Lung (tissue), 11 donors: ENCODE measurements at regions not wholly inside any gene's neighbourhood (a gene's known extent, or its start where the extent isn't known, plus 50 kb on each side); places are given as distances from the start of the nearest gene placed in this dataset.

ENCODE experiments used
- ATAC-seq: fragments of 200-7000 bp; cut with Tn5 transposase; one replicate; pipeline ENCODE4 v1.9.1; 2020; ENCODE audit warnings: moderate number of reproducible peaks; ENCODE audit not compliant: insufficient read depth, low FRiP score
- DNase-seq, 3 donors: peaks; one replicate each; pipeline ENCODE4 v3.0.0-alpha.2; 2013 to 2017
- H3K27ac ChIP-seq, 2 donors: one replicate each; pipeline ENCODE4 v1.5.1; 2013; ENCODE audit warnings: mild to moderate bottlenecking in 2 of 2, moderate library complexity in 2 of 2, control low read depth in 1 of 2, inconsistent platforms in 1 of 2, low read depth in 1 of 2, low read length in 1 of 2
- H3K27me3 ChIP-seq, 3 donors: one replicate each; pipeline ENCODE4 v1.5.1; 2013; ENCODE audit warnings: low read length in 2 of 3; ENCODE audit not compliant: control insufficient read depth in 3 of 3, insufficient read depth in 3 of 3
- H3K36me3 ChIP-seq, 4 donors: one replicate each; pipeline ENCODE4 v1.5.1; 2013; ENCODE audit warnings: low read length in 4 of 4, mild to moderate bottlenecking in 1 of 4, moderate library complexity in 1 of 4; ENCODE audit not compliant: control insufficient read depth in 4 of 4, insufficient read depth in 4 of 4
- H3K4me1 ChIP-seq, 5 donors: one replicate each; pipeline ENCODE4 v1.5.1; 2013; ENCODE audit warnings: low read length in 5 of 5, mild to moderate bottlenecking in 2 of 5, moderate library complexity in 1 of 5; ENCODE audit not compliant: control insufficient read depth in 5 of 5, insufficient read depth in 5 of 5
- H3K4me3 ChIP-seq: one replicate; pipeline ENCODE4 v1.5.1; 2013; ENCODE audit warnings: mild to moderate bottlenecking, control low read depth, moderate library complexity
- H3K9ac ChIP-seq, 2 donors: one replicate each; pipeline ENCODE4 v1.5.1; 2013; ENCODE audit warnings: low read length in 2 of 2, control low read depth in 1 of 2; ENCODE audit not compliant: insufficient read depth in 1 of 2
- H3K9me3 ChIP-seq, 4 donors: one replicate each; pipeline ENCODE4 v1.5.1; 2013; ENCODE audit warnings: low read length in 3 of 4, mild to moderate bottlenecking in 1 of 4, moderate library complexity in 1 of 4; ENCODE audit not compliant: control insufficient read depth in 4 of 4, insufficient read depth in 3 of 4
- WGBS, 2 donors: extraction: QIAGEN DNeasy Blood & Tissue Kit; methylation state at CpG; one replicate each; pipeline ENCODE4 v1.1.7; 2013; 5-methylcytosine and 5-hydroxymethylcytosine counted together
- TF ChIP-seq, protein P1 (sequence below): IDR thresholded peaks from 2 replicates; pipeline ENCODE4 v1.5.1; 2012; ENCODE audit warnings: mild to moderate bottlenecking; ENCODE audit errors: control extremely low read depth, extremely low read depth
- donor health status: control.
- donor health status: control.
- donor health status: Bipolar disorder and iron deficiency.
- donor health status: healthy.
- donor health status: DM: yes; HTN: yes; CAD: no.

DNA sequence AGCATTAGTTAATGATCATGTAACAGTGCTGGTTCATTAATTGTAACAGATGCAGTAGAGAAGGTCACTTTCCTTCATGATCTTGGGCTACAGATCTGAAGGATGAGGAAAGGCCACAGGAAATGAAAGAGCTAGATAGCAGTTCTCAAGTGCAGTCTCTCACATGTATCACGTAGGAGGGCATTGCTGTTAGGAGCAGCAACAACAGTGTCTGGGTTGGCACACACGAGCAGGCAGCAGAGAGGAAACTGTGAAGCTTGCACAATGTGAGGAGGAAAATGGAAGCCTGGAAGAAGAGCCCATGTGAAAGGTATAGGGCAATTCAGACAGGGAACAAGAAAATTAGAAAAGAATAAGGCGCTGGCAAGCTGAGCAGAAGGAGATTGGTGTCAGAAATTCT lies 1741.5 kb downstream of the PCDH9 start:
- peak in 1 of 3 donors; percentile 2 for DNase-seq
- Histone ChIP-seq H3K27me3 (no peaks in the 10 kb centered on the region), H3K36me3 (no peaks in the 10 kb centered on the region), H3K4me1 (no peaks in the 10 kb centered on the region), H3K9me3 (peaks cover 0 to 7% (median 0%) of the 10 kb centered on the region in 4 donors), H3K4me3 (no peak overlapping the region), H3K9ac (no peak overlapping the region), H3K27ac (no peak overlapping the region)
- TF ChIP-seq, protein P1, sequence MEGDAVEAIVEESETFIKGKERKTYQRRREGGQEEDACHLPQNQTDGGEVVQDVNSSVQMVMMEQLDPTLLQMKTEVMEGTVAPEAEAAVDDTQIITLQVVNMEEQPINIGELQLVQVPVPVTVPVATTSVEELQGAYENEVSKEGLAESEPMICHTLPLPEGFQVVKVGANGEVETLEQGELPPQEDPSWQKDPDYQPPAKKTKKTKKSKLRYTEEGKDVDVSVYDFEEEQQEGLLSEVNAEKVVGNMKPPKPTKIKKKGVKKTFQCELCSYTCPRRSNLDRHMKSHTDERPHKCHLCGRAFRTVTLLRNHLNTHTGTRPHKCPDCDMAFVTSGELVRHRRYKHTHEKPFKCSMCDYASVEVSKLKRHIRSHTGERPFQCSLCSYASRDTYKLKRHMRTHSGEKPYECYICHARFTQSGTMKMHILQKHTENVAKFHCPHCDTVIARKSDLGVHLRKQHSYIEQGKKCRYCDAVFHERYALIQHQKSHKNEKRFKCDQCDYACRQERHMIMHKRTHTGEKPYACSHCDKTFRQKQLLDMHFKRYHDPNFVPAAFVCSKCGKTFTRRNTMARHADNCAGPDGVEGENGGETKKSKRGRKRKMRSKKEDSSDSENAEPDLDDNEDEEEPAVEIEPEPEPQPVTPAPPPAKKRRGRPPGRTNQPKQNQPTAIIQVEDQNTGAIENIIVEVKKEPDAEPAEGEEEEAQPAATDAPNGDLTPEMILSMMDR: no peak
- WGBS, 2 donors: 41 to 45% methylated on average over 3 of the region's 3 CpGs
- ATAC-seq: no peak

DNA sequence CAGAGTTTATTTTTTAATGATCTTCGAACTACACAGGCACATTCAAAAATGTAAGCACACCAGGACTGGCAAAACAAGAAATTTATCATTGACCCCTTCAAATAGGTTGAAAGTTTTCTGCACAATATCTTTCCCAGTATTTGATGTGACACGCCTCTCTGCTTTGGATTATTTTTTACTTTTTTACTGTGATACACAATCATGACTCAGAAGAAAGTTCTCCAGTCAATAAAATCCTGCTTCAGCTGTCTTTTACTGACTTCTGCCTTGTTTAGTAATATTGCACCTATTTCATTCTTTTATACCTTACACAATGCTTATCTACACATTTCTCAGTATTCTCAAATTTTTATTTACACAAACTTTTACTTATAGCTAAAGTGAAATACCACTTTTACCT lies 1750.4 kb downstream of the PCDH9 start:
- ATAC-seq (no peak), DNase-seq (no peak)
- H3K9me3 ChIP-seq: no peaks in the 10 kb centered on the region
- TF ChIP-seq, protein P1: no peak
- H3K27ac ChIP-seq: no peak overlapping the region
- H3K9ac ChIP-seq: no peak overlapping the region
- WGBS, 2 donors: 71 to 91% methylated on average over 2 of the region's 2 CpGs
- no peaks in the 10 kb centered on the region for H3K36me3 ChIP-seq
- no peak overlapping the region for H3K4me3 ChIP-seq
- H3K4me1 ChIP-seq: no peaks in the 10 kb centered on the region
- H3K27me3 ChIP-seq: no peaks in the 10 kb centered on the region

- H3K4me1 ChIP-seq: no peaks in the 10 kb centered on the region
- ATAC-seq (no peak), DNase-seq (no peak)
- peaks cover 0 to 3% (median 0%) of the 10 kb centered on the region in 4 donors for H3K9me3 ChIP-seq
- TF ChIP-seq, protein P1: no peak
- no peaks in the 10 kb centered on the region for H3K36me3 ChIP-seq
- no peak overlapping the region for H3K4me3 ChIP-seq
- no peaks in the 10 kb centered on the region for H3K27me3 ChIP-seq
- WGBS, 2 donors: 94 to 97% methylated on average over 1 of the region's 1 CpG
- H3K9ac ChIP-seq: no peak overlapping the region
- no peak overlapping the region for H3K27ac ChIP-seq
Measured at GRCh38 chr13:65473196-65473595, 1756.9 kb downstream of the PCDH9 start.

DNA sequence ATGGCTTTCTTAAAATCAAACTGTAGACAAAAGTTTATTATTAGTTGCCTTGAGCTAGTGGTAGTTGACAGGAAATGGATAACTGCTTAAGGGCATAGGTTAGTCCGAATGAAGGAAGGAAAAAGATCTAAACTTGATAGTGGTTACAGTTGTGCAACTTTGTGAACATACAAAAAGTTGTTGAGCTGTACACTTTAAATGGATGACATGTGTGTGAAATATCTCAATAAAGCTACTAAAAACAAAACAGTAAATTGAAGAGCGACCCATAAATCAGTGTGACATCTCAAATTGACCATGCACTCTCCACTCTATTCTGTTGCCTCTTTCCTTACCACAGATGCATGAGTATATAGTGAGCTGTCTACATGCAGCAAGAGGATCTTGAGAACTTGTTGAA lies 1757.8 kb downstream of the PCDH9 start:
- H3K4me1 ChIP-seq: no peaks in the 10 kb centered on the region
- H3K4me3 ChIP-seq: no peak overlapping the region
- TF ChIP-seq, protein P1: no peak
- ATAC-seq (no peak), DNase-seq (peak in 1 of 3 donors; percentile 5)
- WGBS, 2 donors: 51 to 62% methylated on average over 2 of the region's 2 CpGs
- H3K9ac ChIP-seq: no peak overlapping the region
- H3K36me3 ChIP-seq: no peaks in the 10 kb centered on the region
- H3K27me3 ChIP-seq: no peaks in the 10 kb centered on the region
- H3K27ac ChIP-seq: no peak overlapping the region
- peaks cover 0 to 3% (median 0%) of the 10 kb centered on the region in 4 donors for H3K9me3 ChIP-seq
